Myocyte (in vitro differentiated cells): ENCODE measurements at regions not wholly inside any gene's neighbourhood (a gene's known extent, or its start where the extent isn't known, plus 50 kb on each side); places are given as distances from the start of the nearest gene placed in this dataset.
"Not testable (repeated sequence)": the region's sequence is repeated elsewhere in the genome, so short reads cannot be mapped to it uniquely, and the experiment has no call there.

Source experiments
- DNase-seq: peaks from one replicate; pipeline ENCODE4 v3.0.0-alpha.2; 2012; ENCODE audit warnings: low read depth

- not testable (repeated sequence) for DNase-seq
Observed at GRCh38 chr2:154947416-154947815, 248.9 kb downstream of the KCNJ3 start.

- DNase-seq = no peak
Observed at GRCh38 chr2:154945984-154946383, 247.5 kb downstream of the KCNJ3 start.

- no peak for DNase-seq
Observed at GRCh38 chr2:154941379-154941778, 242.9 kb downstream of the KCNJ3 start.

GRCh38 chr2:154934213-154934612 is 235.7 kb downstream of the KCNJ3 start:
- no peak for DNase-seq

GRCh38 chr2:154924531-154924930 is 226.0 kb downstream of the KCNJ3 start:
- no peak for DNase-seq

GRCh38 chr2:154914561-154914960 is 216.1 kb downstream of the KCNJ3 start:
- DNase-seq = no peak

GRCh38 chr2:154912215-154912614 is 213.7 kb downstream of the KCNJ3 start:
- DNase-seq = no peak

GRCh38 chr2:154911729-154912128 is 213.2 kb downstream of the KCNJ3 start:
- no peak for DNase-seq

- DNase-seq = no peak
Observed at GRCh38 chr2:154910701-154911100, 212.2 kb downstream of the KCNJ3 start.

- DNase-seq = no peak
Observed at GRCh38 chr2:154908327-154908726, 209.8 kb downstream of the KCNJ3 start.
